Esophagus muscularis mucosa (tissue), 4 donors: ENCODE measurements at regions not wholly inside any gene's neighbourhood (a gene's known extent, or its start where the extent isn't known, plus 50 kb on each side); places are given as distances from the start of the nearest gene placed in this dataset.
A peak's percentile ranks its signal among the peaks of the same experiment; 100 is the strongest.

Experiments
- DNase-seq: peaks from one replicate; pipeline ENCODE4 v3.0.0-alpha.2; 2017; ENCODE audit errors: extremely low spot score
- H3K27ac ChIP-seq, 4 donors: fragments of 200-600 bp; sonication (generic); replicated peaks in 1 of 4; 1 replicate in 3 of 4; 2 replicates in 1 of 4; pipeline ENCODE4 v1.5.1; 2016 to 2019; ENCODE audit warnings: mild to moderate bottlenecking in 1 of 4
- H3K27me3 ChIP-seq, 4 donors: fragments of 200-600 bp; sonication (generic); one replicate each; pipeline versions ENCODE4 v1.5.1 to v1.6.0; 2016 to 2019
- H3K36me3 ChIP-seq, 4 donors: fragments of 200-600 bp; sonication (generic); one replicate each; pipeline ENCODE4 v1.5.1; 2016 to 2019
- H3K4me1 ChIP-seq, 4 donors: fragments of 200-600 bp; sonication (generic); one replicate each; pipeline ENCODE4 v1.5.1; 2016 to 2019
- H3K4me3 ChIP-seq, 4 donors: fragments of 200-600 bp; sonication (generic); 1 replicate in 2 of 4; 2 replicates in 2 of 4; pipeline ENCODE4 v1.5.1; 2016 to 2019; ENCODE audit warnings: mild to moderate bottlenecking in 4 of 4, moderate library complexity in 1 of 4
- H3K9me3 ChIP-seq, 4 donors: fragments of 200-600 bp; sonication (generic); 1 replicate in 3 of 4; 2 replicates in 1 of 4; pipeline ENCODE4 v1.5.1; 2016 to 2019
- CTCF ChIP-seq, 3 experiments: fragments of 200-600 bp in 2 of 3; fragments of 450-650 bp in 1 of 3; sonication (generic) in 2 of 3; IDR thresholded peaks; one replicate each; pipeline ENCODE4 v1.5.1; 2017 to 2019; ENCODE audit warnings: antibody characterized with exemption in 3 of 3, mild to moderate bottlenecking in 2 of 3, moderate library complexity in 1 of 3
- EP300 ChIP-seq: sonication (generic); formaldehyde crosslinking; IDR thresholded peaks from one replicate; pipeline ENCODE4 v1.6.1; 2017; ENCODE audit warnings: antibody characterized with exemption
- POLR2A ChIP-seq: fragments of 450-650 bp; IDR thresholded peaks from one replicate; pipeline ENCODE4 v1.6.1; 2017; ENCODE audit warnings: antibody characterized with exemption, moderate library complexity, mild to moderate bottlenecking, low read depth
- POLR2AphosphoS5 ChIP-seq, 2 donors: sonication (generic); formaldehyde crosslinking; IDR thresholded peaks; one replicate each; pipeline ENCODE4 v1.6.1; 2017; ENCODE audit warnings: antibody characterized with exemption in 2 of 2
- WGBS: methylation state at CpG from one replicate; pipeline ENCODE4 v1.1.5; 2018; 5-methylcytosine and 5-hydroxymethylcytosine counted together
- intact Hi-C: fragments of 100-400 bp; cut with DNase I; formaldehyde crosslinking; loops from one replicate; pipeline ENCODE4 v1.15.1; 2023

DNA sequence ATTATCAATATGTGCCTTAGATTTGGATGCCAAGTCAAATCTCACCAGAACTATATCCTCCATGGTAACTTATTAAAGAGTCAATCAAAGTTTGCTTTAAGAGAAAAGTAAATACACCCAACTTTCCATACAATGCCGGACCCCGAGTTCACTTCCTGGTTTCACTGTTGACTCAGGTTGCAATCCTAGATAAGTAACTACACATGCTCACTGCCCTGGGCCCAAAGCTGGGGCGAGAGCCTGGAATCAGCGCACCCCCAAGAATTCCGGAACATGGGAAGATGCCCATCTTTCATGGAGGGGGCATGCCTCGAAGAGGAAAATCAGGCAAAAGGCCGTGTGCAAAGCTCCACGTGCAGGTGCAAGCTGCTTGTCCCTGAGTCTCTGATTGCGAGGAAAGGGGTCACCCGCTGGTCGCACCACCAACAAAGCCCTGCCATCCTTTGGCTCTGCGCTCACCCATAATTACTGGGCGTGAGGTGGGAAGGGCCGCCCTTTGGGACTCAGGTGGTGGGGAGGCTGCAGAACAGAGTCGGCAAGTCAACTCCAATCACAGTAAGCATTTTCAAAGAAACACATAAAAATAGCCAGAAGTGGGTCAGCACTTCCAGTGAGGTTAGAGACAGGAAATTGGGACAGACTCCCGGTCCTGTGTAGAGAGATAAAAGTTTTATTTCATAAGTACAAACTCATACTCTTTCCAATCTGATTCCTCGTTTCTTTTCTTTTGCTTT, 167.7 kb downstream of the TOMM20 start:
- Histone ChIP-seq H3K27me3 (no peaks in the 10 kb centered on the region), H3K9me3 (no peaks in the 10 kb centered on the region), H3K4me1 (peaks cover 51 to 79% (median 75%) of the 10 kb centered on the region in 4 donors), H3K27ac (peak overlapping the region; percentile 53 to 77 (median 72)), H3K36me3 (no peaks in the 10 kb centered on the region), H3K4me3 (no peak overlapping the region)
- WGBS = 57% methylated on average over 13 of the region's 17 CpGs
- DNase-seq = no peak
- intact Hi-C loops = loop anchor here (5.0 kb wide), 1 partner anchor 44 kb away; no protein-coding TSS in a partner anchor
- TF ChIP-seq CTCF (IDR thresholded peaks at IDR 0.05) = no peak
- no peak for TF ChIP-seq POLR2AphosphoS5 (IDR thresholded peaks at IDR 0.05)
- TF ChIP-seq POLR2A = no peak
- TF ChIP-seq EP300 = no peak

DNA sequence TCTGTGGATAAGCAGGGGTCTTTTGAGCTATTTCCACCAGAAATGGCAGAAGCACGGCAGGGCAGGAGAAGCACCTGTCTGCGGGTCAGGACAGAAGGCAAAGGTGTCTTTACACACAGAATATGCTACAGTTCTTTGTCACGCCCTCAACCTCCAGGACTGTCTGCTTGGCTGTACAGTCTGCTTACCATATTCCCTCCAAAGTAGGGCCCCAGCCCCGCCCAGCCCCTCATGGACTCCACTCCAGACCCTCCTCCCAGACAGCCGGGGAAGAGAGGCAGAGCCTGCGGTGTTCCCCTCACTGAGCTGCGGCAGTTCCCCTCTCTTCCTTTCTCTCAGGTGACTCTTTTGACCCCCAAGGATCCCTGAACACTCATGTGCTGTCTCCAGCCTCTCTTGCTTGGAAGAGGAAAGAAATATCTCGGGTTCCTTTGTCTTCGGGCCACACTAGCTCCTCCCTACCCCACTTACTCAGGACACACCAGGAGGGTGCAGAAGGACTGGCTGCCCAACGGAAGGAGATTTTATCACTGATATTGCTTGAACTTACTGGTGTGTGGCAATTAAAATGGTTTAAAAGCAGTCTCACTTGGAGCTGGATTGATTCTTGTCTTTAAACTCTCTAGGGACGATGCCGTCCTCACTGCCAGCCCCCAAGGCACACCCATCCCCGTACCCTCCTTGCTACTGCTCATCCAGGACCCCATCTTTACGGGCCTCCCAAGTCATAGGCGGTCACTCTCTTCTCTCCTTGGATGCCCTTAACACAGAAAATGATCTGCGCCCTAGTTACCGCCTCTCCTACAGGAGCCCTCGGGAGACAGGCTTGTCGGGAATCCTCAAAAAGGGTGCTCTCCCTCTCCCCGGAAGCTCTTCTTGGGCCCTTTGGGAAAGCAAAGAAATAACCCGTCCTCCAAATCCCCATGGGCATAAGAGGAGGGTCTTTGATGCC, 169.7 kb downstream of the TOMM20 start:
- DNase-seq = no peak
- no peak overlapping the region for H3K4me3 ChIP-seq
- TF ChIP-seq CTCF (IDR thresholded peaks at IDR 0.05) (no peak), EP300 (no peak), POLR2AphosphoS5 (IDR thresholded peaks at IDR 0.05) (no peak), POLR2A (no peak)
- WGBS = 92% methylated on average over 21 of the region's 21 CpGs
- H3K36me3 ChIP-seq = no peaks in the 10 kb centered on the region
- no peaks in the 10 kb centered on the region for H3K27me3 ChIP-seq
- intact Hi-C loops = no loop called here
- H3K9me3 ChIP-seq = no peaks in the 10 kb centered on the region
- H3K4me1 ChIP-seq = peaks cover 49 to 82% (median 74%) of the 10 kb centered on the region in 4 donors
- peak overlapping the region; percentile 73 to 89 (median 80) for H3K27ac ChIP-seq

GRCh38 chr1:234958066-234958705, 170.5 kb downstream of the TOMM20 start:
- TF ChIP-seq EP300 = no peak
- peak; percentile 23 to 36 for TF ChIP-seq POLR2AphosphoS5 (IDR thresholded peaks at IDR 0.05)
- DNase-seq = no peak
- Histone ChIP-seq H3K27ac (peak overlapping the region; percentile 73 to 89 (median 80)), H3K27me3 (no peaks in the 10 kb centered on the region), H3K36me3 (no peaks in the 10 kb centered on the region), H3K4me3 (no peak overlapping the region), H3K9me3 (no peaks in the 10 kb centered on the region), H3K4me1 (peaks cover 43 to 74% (median 66%) of the 10 kb centered on the region in 4 donors)
- intact Hi-C loops = no loop called here
- WGBS = 78% methylated on average over 12 of the region's 13 CpGs

GRCh38 chr1:234957330-234958065, 171.1 kb downstream of the TOMM20 start:
- 71% methylated on average over 10 of the region's 14 CpGs for WGBS

GRCh38 chr1:234956821-234957329, 171.8 kb downstream of the TOMM20 start:
- 56% methylated on average over 11 of the region's 11 CpGs for WGBS
- Histone ChIP-seq H3K9me3 (no peaks in the 10 kb centered on the region), H3K36me3 (no peaks in the 10 kb centered on the region), H3K27me3 (no peaks in the 10 kb centered on the region), H3K4me3 (no peak overlapping the region), H3K4me1 (peaks cover 31 to 61% (median 53%) of the 10 kb centered on the region in 4 donors), H3K27ac (peak overlapping the region; percentile 73 to 89 (median 80))
- TF ChIP-seq POLR2AphosphoS5 (IDR thresholded peaks at IDR 0.05) = peak in 1 of 2 donors; percentile 17
- no peak for TF ChIP-seq EP300
- no peak for DNase-seq
- intact Hi-C loops = no loop called here

More at GRCh38 chr1:234957330-234958065, 171.1 kb downstream of the TOMM20 start:
- Histone ChIP-seq H3K9me3 (no peaks in the 10 kb centered on the region), H3K27ac (peak overlapping the region; percentile 73 to 89 (median 80)), H3K36me3 (no peaks in the 10 kb centered on the region), H3K4me3 (no peak overlapping the region), H3K4me1 (peaks cover 37 to 67% (median 59%) of the 10 kb centered on the region in 4 donors), H3K27me3 (no peaks in the 10 kb centered on the region)
- TF ChIP-seq EP300 (no peak), POLR2AphosphoS5 (IDR thresholded peaks at IDR 0.05) (peak in 1 of 2 donors; percentile 43)
- intact Hi-C loops = no loop called here
- no peak for DNase-seq
